Mesendoderm (in vitro differentiated cells): ENCODE measurements at regions not wholly inside any gene's neighbourhood (a gene's known extent, or its start where the extent isn't known, plus 50 kb on each side); places are given as distances from the start of the nearest gene placed in this dataset.

Experiments used
- DNase-seq: peaks from one replicate; pipeline ENCODE4 v3.0.0; 2013
- H2AK5ac ChIP-seq: 2 replicates; pipeline ENCODE4 v1.6.1; 2013; ENCODE audit warnings: low read length, inconsistent platforms
- H2BK120ac ChIP-seq: 2 replicates; pipeline ENCODE4 v1.6.1; 2013; ENCODE audit warnings: low read depth, mild to moderate bottlenecking, low read length, moderate library complexity, mixed read lengths
- H2BK15ac ChIP-seq: replicated peaks from 2 replicates; pipeline ENCODE4 v1.6.1; 2013; ENCODE audit warnings: low read depth, mild to moderate bottlenecking, moderate library complexity
- H2BK5ac ChIP-seq: 2 replicates; pipeline ENCODE4 v1.6.1; 2013; ENCODE audit warnings: low read length, inconsistent platforms
- H3K18ac ChIP-seq: 2 replicates; pipeline ENCODE4 v1.6.1; 2013; ENCODE audit warnings: mild to moderate bottlenecking, low read length, mixed read lengths
- H3K23ac ChIP-seq: one replicate; pipeline ENCODE4 v1.6.1; 2013; ENCODE audit warnings: low read length
- H3K27ac ChIP-seq: 2 replicates; pipeline ENCODE4 v1.5.1; 2013; ENCODE audit warnings: low read depth, mild to moderate bottlenecking, inconsistent platforms, low read length, moderate library complexity
- H3K27me3 ChIP-seq: 2 replicates; pipeline ENCODE4 v1.6.1; 2013; ENCODE audit warnings: low read length, control low read depth, mild to moderate bottlenecking, inconsistent platforms; ENCODE audit not compliant: insufficient read depth, poor library complexity
- H3K36me3 ChIP-seq: 2 replicates; pipeline ENCODE4 v1.6.1; 2013; ENCODE audit warnings: low read length, inconsistent platforms; ENCODE audit not compliant: control insufficient read depth, insufficient read depth
- H3K4ac ChIP-seq: one replicate; pipeline ENCODE4 v1.6.1; 2013; ENCODE audit warnings: low read depth, mild to moderate bottlenecking, low read length, moderate library complexity
- H3K4me1 ChIP-seq: 2 replicates; pipeline ENCODE4 v1.6.1; 2013; ENCODE audit warnings: low read depth, low read length, inconsistent platforms; ENCODE audit not compliant: control insufficient read depth
- H3K4me2 ChIP-seq: 2 replicates; pipeline ENCODE4 v1.6.1; 2013; ENCODE audit warnings: low read length
- H3K4me3 ChIP-seq: 2 replicates; pipeline ENCODE4 v1.5.1; 2013; ENCODE audit warnings: mild to moderate bottlenecking, low read length
- H3K56ac ChIP-seq: one replicate; pipeline ENCODE4 v1.6.1; 2013; ENCODE audit warnings: low read length
- H3K79me1 ChIP-seq: 2 replicates; pipeline ENCODE4 v1.6.1; 2013; ENCODE audit warnings: low read length, inconsistent platforms
- H3K79me2 ChIP-seq: 2 replicates; pipeline ENCODE4 v1.6.1; 2013; ENCODE audit warnings: mild to moderate bottlenecking, low read length; ENCODE audit not compliant: control insufficient read depth, insufficient read depth
- H3K9ac ChIP-seq: 2 replicates; pipeline ENCODE4 v1.6.1; 2013; ENCODE audit warnings: low read length, inconsistent platforms
- H4K5ac ChIP-seq: one replicate; pipeline ENCODE4 v1.6.1; 2013; ENCODE audit warnings: low read length
- H4K8ac ChIP-seq: one replicate; pipeline ENCODE4 v1.6.1; 2013; ENCODE audit warnings: low read depth, mild to moderate bottlenecking, control low read depth, low read length, moderate library complexity
- WGBS: extraction: QIAGEN DNeasy Blood & Tissue Kit; methylation state at CpG from one replicate; pipeline ENCODE4 v1.1.7; 2013; ENCODE audit warnings: low lambda C conversion rate, missing lambda C conversion rate; ENCODE audit not compliant: insufficient coverage; ENCODE audit errors: extremely low coverage; 5-methylcytosine and 5-hydroxymethylcytosine counted together

DNA sequence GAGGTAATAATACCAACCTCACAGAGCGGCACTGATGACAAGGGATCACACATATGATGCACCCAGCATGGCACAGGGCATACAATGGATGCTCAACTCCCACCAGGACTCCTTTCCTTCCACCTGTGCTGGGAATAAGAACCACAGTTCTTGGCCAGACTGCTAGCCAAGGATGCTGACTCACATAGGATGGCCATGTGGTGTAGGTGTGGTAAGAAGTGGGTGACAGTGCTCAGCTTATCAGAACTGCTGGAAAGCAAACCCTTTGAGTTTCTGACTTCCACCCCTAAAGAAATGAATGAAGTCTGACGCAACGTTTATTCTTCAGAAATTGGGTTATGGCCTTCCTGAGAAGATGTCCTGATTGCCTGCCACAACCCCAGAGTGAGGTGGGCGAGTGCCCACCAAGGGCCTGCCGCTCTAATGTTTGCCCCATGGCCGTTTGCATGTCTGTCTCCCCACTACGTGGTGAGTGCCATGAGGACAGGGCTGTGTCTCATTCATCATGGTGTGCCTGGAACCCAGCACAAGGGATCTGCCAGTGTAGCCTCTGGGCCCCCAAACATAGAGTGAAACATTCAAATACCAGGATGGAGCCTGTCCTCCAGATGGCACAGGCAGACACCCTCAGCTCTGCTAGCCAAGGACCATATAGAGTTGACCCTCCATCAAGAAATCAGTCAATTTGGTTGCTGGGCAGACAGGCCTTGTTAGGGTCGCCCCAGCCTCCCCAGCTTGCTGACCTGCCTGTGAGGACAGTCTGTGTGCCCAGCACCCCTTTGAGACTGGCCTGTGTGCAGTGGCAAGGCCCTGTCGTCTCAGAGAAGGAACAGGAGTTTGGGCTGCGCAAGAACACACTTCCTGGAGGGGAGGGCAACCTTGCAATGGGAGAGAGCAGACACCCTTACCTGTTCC is 57.6 kb upstream of the SLCO2A1 start:
- Histone ChIP-seq H3K4me1 (no peaks in the 10 kb centered on the region), H3K18ac (no peak overlapping the region), H3K36me3 (no peaks in the 10 kb centered on the region), H3K79me1 (no peaks in the 10 kb centered on the region), H3K56ac (no peak overlapping the region), H2BK15ac (no peak overlapping the region), H4K5ac (no peak overlapping the region), H3K79me2 (no peaks in the 10 kb centered on the region), H3K27ac (no peak overlapping the region), H2BK5ac (no peak overlapping the region), H3K23ac (no peak overlapping the region), H4K8ac (no peak overlapping the region), H3K4me2 (no peak overlapping the region), H3K27me3 (no peaks in the 10 kb centered on the region), H3K9ac (no peak overlapping the region), H2BK120ac (no peak overlapping the region), H3K4ac (no peak overlapping the region), H3K4me3 (no peak overlapping the region), H2AK5ac (no peak overlapping the region)
- no CpG with 5 or more reads among the region's 10 CpGs for WGBS
- DNase-seq: no peak

- Histone ChIP-seq H3K79me2 (no peaks in the 10 kb centered on the region), H3K4me1 (no peaks in the 10 kb centered on the region), H3K27me3 (no peaks in the 10 kb centered on the region), H2BK15ac (no peak overlapping the region), H3K9ac (no peak overlapping the region), H3K4me2 (no peak overlapping the region), H3K4me3 (no peak overlapping the region), H4K8ac (no peak overlapping the region), H3K23ac (no peak overlapping the region), H4K5ac (no peak overlapping the region), H2BK5ac (no peak overlapping the region), H3K4ac (no peak overlapping the region), H3K79me1 (no peaks in the 10 kb centered on the region), H3K18ac (no peak overlapping the region), H2AK5ac (no peak overlapping the region), H3K56ac (no peak overlapping the region), H3K27ac (no peak overlapping the region), H2BK120ac (no peak overlapping the region), H3K36me3 (no peaks in the 10 kb centered on the region)
- no peak for DNase-seq
- WGBS: no CpG with 5 or more reads among the region's 6 CpGs
Observed at GRCh38 chr3:134086616-134087015, 56.9 kb upstream of the SLCO2A1 start.

GRCh38 chr3:134085034-134085775 is 55.5 kb upstream of the SLCO2A1 start:
- Histone ChIP-seq H3K4me3 (no peak overlapping the region), H4K5ac (no peak overlapping the region), H3K79me1 (no peaks in the 10 kb centered on the region), H2BK5ac (no peak overlapping the region), H3K4me1 (no peaks in the 10 kb centered on the region), H2BK120ac (no peak overlapping the region), H3K18ac (no peak overlapping the region), H3K56ac (no peak overlapping the region), H3K9ac (no peak overlapping the region), H3K4ac (no peak overlapping the region), H3K23ac (no peak overlapping the region), H3K36me3 (no peaks in the 10 kb centered on the region), H3K27me3 (no peaks in the 10 kb centered on the region), H3K4me2 (no peak overlapping the region), H2BK15ac (no peak overlapping the region), H3K27ac (no peak overlapping the region), H3K79me2 (no peaks in the 10 kb centered on the region), H4K8ac (no peak overlapping the region), H2AK5ac (no peak overlapping the region)
- DNase-seq: no peak
- no CpG with 5 or more reads among the region's 13 CpGs for WGBS

- no peak overlapping the region for H3K4me2 ChIP-seq
- WGBS: no CpG with 5 or more reads among the region's 2 CpGs
Observed at GRCh38 chr3:134084242-134084950, 54.7 kb upstream of the SLCO2A1 start.

DNA sequence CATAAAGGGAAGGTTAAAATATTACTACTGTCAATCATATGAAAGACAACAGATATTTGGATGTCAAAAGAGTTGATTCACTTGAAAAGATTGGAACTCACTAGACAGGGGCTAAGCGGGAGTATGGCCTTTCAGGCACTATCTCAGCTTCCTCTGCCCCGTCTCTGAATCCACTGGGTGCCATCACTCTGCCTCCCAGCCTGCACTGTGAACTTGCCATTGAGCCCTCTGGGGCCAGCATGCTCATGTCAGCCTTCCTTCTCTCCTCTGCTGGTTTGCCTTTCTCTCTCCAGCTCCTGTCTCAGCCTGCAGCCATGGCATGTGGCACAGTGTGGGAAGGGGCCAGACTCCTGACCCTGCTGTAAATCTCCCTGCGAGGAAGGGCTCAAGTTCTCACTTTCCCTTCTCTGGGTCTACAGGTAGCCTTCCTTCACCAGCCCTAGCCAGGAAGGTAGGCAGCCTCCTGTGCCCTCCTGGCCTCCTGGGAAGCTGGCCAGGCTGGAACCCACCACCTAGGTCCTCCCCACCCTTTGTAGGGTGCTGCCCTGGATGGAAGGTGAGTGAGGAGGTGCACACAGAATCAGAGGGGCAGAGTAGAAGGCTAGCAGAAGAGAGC is 54.0 kb upstream of the SLCO2A1 start:
- Histone ChIP-seq H3K23ac (no peak overlapping the region), H2BK5ac (no peak overlapping the region), H3K79me2 (no peaks in the 10 kb centered on the region), H4K5ac (no peak overlapping the region), H3K9ac (no peak overlapping the region), H3K56ac (no peak overlapping the region), H3K4me1 (no peaks in the 10 kb centered on the region), H3K4me3 (no peak overlapping the region), H3K18ac (no peak overlapping the region), H3K79me1 (no peaks in the 10 kb centered on the region), H3K36me3 (no peaks in the 10 kb centered on the region), H4K8ac (no peak overlapping the region), H3K4ac (no peak overlapping the region), H2BK120ac (no peak overlapping the region), H3K4me2 (no peak overlapping the region), H3K27ac (no peak overlapping the region), H2AK5ac (no peak overlapping the region), H3K27me3 (no peaks in the 10 kb centered on the region), H2BK15ac (no peak overlapping the region)
- WGBS: no CpG with 5 or more reads among the region's 3 CpGs
- DNase-seq: no peak

More at GRCh38 chr3:134084242-134084950, 54.7 kb upstream of the SLCO2A1 start:
- Histone ChIP-seq H3K27ac (no peak overlapping the region), H2BK5ac (no peak overlapping the region), H3K4ac (no peak overlapping the region), H3K27me3 (no peaks in the 10 kb centered on the region), H2BK15ac (no peak overlapping the region), H3K4me3 (no peak overlapping the region), H3K4me1 (no peaks in the 10 kb centered on the region), H4K5ac (no peak overlapping the region), H3K79me2 (no peaks in the 10 kb centered on the region), H3K23ac (no peak overlapping the region), H4K8ac (no peak overlapping the region), H3K9ac (no peak overlapping the region), H3K36me3 (no peaks in the 10 kb centered on the region), H3K79me1 (no peaks in the 10 kb centered on the region), H3K18ac (no peak overlapping the region), H3K56ac (no peak overlapping the region), H2BK120ac (no peak overlapping the region), H2AK5ac (no peak overlapping the region)
- DNase-seq: no peak
